ENCODE measurements at regions not wholly inside any gene's neighbourhood (a gene's known extent, or its start where the extent isn't known, plus 50 kb on each side); places are given as distances from the start of the nearest gene placed in this dataset.

DNA sequence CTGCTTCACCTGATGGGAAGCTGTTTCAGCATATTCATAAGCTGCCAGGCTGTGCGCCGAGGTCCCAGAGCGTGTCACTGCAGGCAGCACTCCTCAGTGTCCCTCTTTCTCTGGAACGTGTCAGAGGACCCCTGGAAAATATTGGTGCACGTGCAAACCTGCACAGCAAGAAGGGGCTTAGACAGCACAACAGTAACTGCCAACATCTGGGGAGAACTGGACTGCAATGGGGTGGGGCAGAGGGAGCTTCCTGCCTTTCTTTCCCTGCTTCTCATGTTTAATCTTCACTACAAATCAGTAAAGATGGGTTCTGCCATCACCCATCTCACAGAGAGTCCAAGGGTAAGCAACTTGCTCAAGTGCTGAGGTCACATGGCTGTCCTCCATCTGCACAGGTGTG, 86.5 kb upstream of the GPR26 start:
- no peak for FAIRE-seq
- Histone ChIP-seq H3K79me2 (ENCODE audit: control insufficient read depth, insufficient read depth, low read length) (no peaks in the 10 kb centered on the region), H3K27ac (ENCODE audit: extremely low read depth, low read depth, low read length) (no peak overlapping the region), H3K36me3 (ENCODE audit: control insufficient read depth, insufficient read depth, low read length) (no peaks in the 10 kb centered on the region), H3K27me3 (ENCODE audit: control insufficient read depth in 2 of 2, insufficient read depth in 2 of 2, low read length in 2 of 2) (peaks cover 0 to 17% of the 10 kb centered on the region in 2 experiments; a peak in 2 of 5 replicates), H3K9me3 (replicated peaks; ENCODE audit: control insufficient read depth, insufficient read depth, low read depth, low read length) (no peaks in the 10 kb centered on the region), H3K9ac (ENCODE audit: insufficient read depth in 1 of 2, low read depth in 2 of 2, low read length in 2 of 2) (no peak overlapping the region), H3K9me1 (ENCODE audit: control insufficient read depth, insufficient read depth, low read length) (no peaks in the 10 kb centered on the region), H3K4me1 (replicated peaks in 1 of 2; ENCODE audit: control insufficient read depth in 2 of 2, insufficient read depth in 2 of 2, low read length in 2 of 2) (no peaks in the 10 kb centered on the region; a peak in 1 of 5 replicates), H3K4me2 (ENCODE audit: insufficient read depth, low read length) (no peak overlapping the region), H2AFZ (ENCODE audit: low read depth, low read length) (no peak overlapping the region), H4K20me1 (replicated peaks; ENCODE audit: control insufficient read depth, insufficient read depth, low read length) (no peaks in the 10 kb centered on the region), H3K4me3 (no peak overlapping the region)
- ChIA-PET POLR2A (no interaction called here), CTCF (ENCODE audit: low intra/inter-chr PET ratio) (no interaction called here)
- intact Hi-C loops (cut with micrococcal nuclease) = no loop called here
- ATAC-seq = no peak
- TF ChIP-seq POLR3A (IDR thresholded peaks at IDR 0.05; ENCODE audit: borderline replicate concordance, extremely low read depth, insufficient read depth, insufficient read length) (no peak), CBX5 (IDR thresholded peaks at IDR 0.05; ENCODE audit: borderline replicate concordance, low read depth) (no peak), FOXJ2 (tag; IDR thresholded peaks at IDR 0.05) (no peak), DDX20 (tag; IDR thresholded peaks at IDR 0.05; ENCODE audit: low read depth) (no peak)
- TF ChIP-seq, protein P1, sequence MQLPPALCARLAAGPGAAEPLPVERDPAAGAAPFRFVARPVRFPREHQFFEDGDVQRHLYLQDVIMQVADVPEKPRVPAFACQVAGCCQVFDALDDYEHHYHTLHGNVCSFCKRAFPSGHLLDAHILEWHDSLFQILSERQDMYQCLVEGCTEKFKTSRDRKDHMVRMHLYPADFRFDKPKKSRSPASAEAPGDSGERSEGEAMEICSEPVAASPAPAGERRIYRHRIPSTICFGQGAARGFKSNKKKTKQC (CRISPR knock-in tag; IDR thresholded peaks at IDR 0.05) = no peak
- BruUV-seq (replicated peaks) = no TSS peak
- no peak for DNase-seq (ENCODE audit: extremely low read depth in 1 of 4, low spot score in 3 of 4)
- in situ Hi-C loops (cut with MboI) = loop anchor here (5.0 to 25.0 kb wide), 2 partner anchors 388 to 808 kb away; no protein-coding TSS in a partner anchor
- WGBS (ENCODE audit: insufficient coverage, low coverage, missing lambda C conversion rate) = 0% methylated on average over 2 of the region's 5 CpGs

DNA sequence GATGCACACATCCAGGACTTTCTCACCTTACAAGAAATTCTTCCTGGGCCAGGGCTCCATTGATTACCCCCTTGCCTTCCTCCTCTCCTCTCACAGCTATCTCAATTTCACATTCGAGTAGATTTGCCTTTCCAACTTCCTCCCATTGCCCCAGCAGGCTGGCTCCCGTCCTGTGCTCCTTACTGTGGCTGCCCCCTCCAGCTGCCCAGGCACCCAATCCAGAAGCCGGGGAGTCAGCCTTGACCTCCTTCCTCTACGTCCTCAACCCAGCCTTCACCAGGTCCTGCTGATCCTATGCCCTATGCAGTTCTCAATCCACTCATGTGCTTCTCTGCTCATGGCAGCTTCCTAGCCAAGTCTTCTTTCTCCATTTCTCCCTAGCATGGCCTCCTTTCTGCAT, 85.7 kb upstream of the GPR26 start:
- TF ChIP-seq ETV5 (CRISPR knock-in tag; IDR thresholded peaks at IDR 0.05; ENCODE audit: low read depth) (no peak), JUN (IDR thresholded peaks at IDR 0.05; ENCODE audit: borderline replicate concordance, low read depth, low read length) (no peak), JUN (CRISPR knock-in tag; IDR thresholded peaks at IDR 0.05; ENCODE audit: borderline replicate concordance) (no peak), CHD2 (IDR thresholded peaks at IDR 0.05; ENCODE audit: low read depth, low read length) (no peak), RBM14 (IDR thresholded peaks at IDR 0.05; ENCODE audit: borderline replicate concordance, insufficient read depth, low read depth, low read length) (no peak), PTRF (tag; IDR thresholded peaks at IDR 0.05) (no peak), CBFB (CRISPR knock-in tag; IDR thresholded peaks at IDR 0.05) (no peak), TAF15 (IDR thresholded peaks at IDR 0.05; ENCODE audit: low read depth, low read length) (no peak)
- TF ChIP-seq, protein P2, sequence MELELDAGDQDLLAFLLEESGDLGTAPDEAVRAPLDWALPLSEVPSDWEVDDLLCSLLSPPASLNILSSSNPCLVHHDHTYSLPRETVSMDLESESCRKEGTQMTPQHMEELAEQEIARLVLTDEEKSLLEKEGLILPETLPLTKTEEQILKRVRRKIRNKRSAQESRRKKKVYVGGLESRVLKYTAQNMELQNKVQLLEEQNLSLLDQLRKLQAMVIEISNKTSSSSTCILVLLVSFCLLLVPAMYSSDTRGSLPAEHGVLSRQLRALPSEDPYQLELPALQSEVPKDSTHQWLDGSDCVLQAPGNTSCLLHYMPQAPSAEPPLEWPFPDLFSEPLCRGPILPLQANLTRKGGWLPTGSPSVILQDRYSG (tag; conservative IDR thresholded peaks at IDR 0.05; ENCODE audit: low read depth) = no peak
- TF ChIP-seq, protein P3, sequence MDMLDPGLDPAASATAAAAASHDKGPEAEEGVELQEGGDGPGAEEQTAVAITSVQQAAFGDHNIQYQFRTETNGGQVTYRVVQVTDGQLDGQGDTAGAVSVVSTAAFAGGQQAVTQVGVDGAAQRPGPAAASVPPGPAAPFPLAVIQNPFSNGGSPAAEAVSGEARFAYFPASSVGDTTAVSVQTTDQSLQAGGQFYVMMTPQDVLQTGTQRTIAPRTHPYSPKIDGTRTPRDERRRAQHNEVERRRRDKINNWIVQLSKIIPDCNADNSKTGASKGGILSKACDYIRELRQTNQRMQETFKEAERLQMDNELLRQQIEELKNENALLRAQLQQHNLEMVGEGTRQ (CRISPR knock-in tag; IDR thresholded peaks at IDR 0.05) = no peak

More for the DNA sequence above, 85.7 kb upstream of the GPR26 start:
- FAIRE-seq = no peak
- Histone ChIP-seq H3K36me3 (ENCODE audit: control insufficient read depth, insufficient read depth, low read length) (no peaks in the 10 kb centered on the region), H3K9ac (ENCODE audit: insufficient read depth in 1 of 2, low read depth in 2 of 2, low read length in 2 of 2) (no peak overlapping the region), H3K9me1 (ENCODE audit: control insufficient read depth, insufficient read depth, low read length) (no peaks in the 10 kb centered on the region), H3K4me3 (no peak overlapping the region), H3K27ac (ENCODE audit: extremely low read depth, low read depth, low read length) (no peak overlapping the region), H3K9me3 (replicated peaks; ENCODE audit: control insufficient read depth, insufficient read depth, low read depth, low read length) (no peaks in the 10 kb centered on the region), H3K4me2 (ENCODE audit: insufficient read depth, low read length) (no peak overlapping the region), H3K27me3 (ENCODE audit: control insufficient read depth in 2 of 2, insufficient read depth in 2 of 2, low read length in 2 of 2) (peaks cover 0 to 17% of the 10 kb centered on the region in 2 experiments; a peak in 2 of 5 replicates), H3K4me1 (replicated peaks in 1 of 2; ENCODE audit: control insufficient read depth in 2 of 2, insufficient read depth in 2 of 2, low read length in 2 of 2) (no peaks in the 10 kb centered on the region; a peak in 1 of 5 replicates), H3K79me2 (ENCODE audit: control insufficient read depth, insufficient read depth, low read length) (no peaks in the 10 kb centered on the region), H2AFZ (ENCODE audit: low read depth, low read length) (no peak overlapping the region), H4K20me1 (replicated peaks; ENCODE audit: control insufficient read depth, insufficient read depth, low read length) (no peaks in the 10 kb centered on the region)
- no peak for DNase-seq (ENCODE audit: extremely low read depth in 1 of 4, low spot score in 3 of 4)
- CTCF ChIA-PET (ENCODE audit: low intra/inter-chr PET ratio) = no interaction called here
- POLR2A ChIA-PET = no interaction called here
- ATAC-seq = no peak
- intact Hi-C loops (cut with micrococcal nuclease) = no loop called here
- in situ Hi-C loops (cut with MboI) = loop anchor here (5.0 to 25.0 kb wide), 2 partner anchors 387 to 807 kb away; no protein-coding TSS in a partner anchor
- WGBS (ENCODE audit: insufficient coverage, low coverage, missing lambda C conversion rate) = 0% methylated on average over 2 of the region's 4 CpGs
- BruUV-seq (replicated peaks) = no TSS peak
